ENCODE measurements at regions not wholly inside any gene's neighbourhood (a gene's known extent, or its start where the extent isn't known, plus 50 kb on each side); places are given as distances from the start of the nearest gene placed in this dataset.

GRCh38 chr19:5228932-5229777, 111.5 kb downstream of the PTPRS start:
- TF ChIP-seq POLR2AphosphoS5 (IDR thresholded peaks at IDR 0.05; ENCODE audit: low read depth, low read length) (no peak), POLR2A (IDR thresholded peaks at IDR 0.05; ENCODE audit: low read depth, low read length) (no peak)

Data from GM12892 (cell line).